SU-DHL-6 (cell line): ENCODE measurements at regions not wholly inside any gene's neighbourhood (a gene's known extent, or its start where the extent isn't known, plus 50 kb on each side); places are given as distances from the start of the nearest gene placed in this dataset.

Source experiments
- H2AFZ ChIP-seq: fragments of 200-600 bp; sonication (generic); 2 replicates; pipeline ENCODE4 v1.6.1; 2014; ENCODE audit warnings: low read depth, mild to moderate bottlenecking, moderate library complexity, mixed read lengths, antibody characterized with exemption, low read length; ENCODE audit not compliant: severe bottlenecking
- H3F3A ChIP-seq: fragments of 200-600 bp; shearing (Covaris generic); 2 replicates; pipeline ENCODE4 v1.6.0; 2016; ENCODE audit warnings: antibody characterized with exemption, mild to moderate bottlenecking; ENCODE audit not compliant: insufficient read depth
- H3K27ac ChIP-seq: fragments of 200-600 bp; sonication (generic); 2 replicates; pipeline ENCODE4 v1.5.1; 2016; ENCODE audit warnings: low read depth, mild to moderate bottlenecking, low read length, moderate library complexity, mixed read lengths
- H3K27me3 ChIP-seq: fragments of 200-600 bp; sonication (generic), shearing (Covaris generic); 2 replicates; pipeline ENCODE4 v1.6.0; 2014; ENCODE audit warnings: mild to moderate bottlenecking, low read length
- H3K36me3 ChIP-seq: fragments of 200-600 bp; sonication (generic); 2 replicates; pipeline ENCODE4 v1.6.1; 2014; ENCODE audit warnings: mild to moderate bottlenecking, low read length, mixed read lengths
- H3K4me2 ChIP-seq: fragments of 300-600, 200-600 bp; shearing (Covaris generic), sonication (generic); 2 replicates; pipeline ENCODE4 v1.6.0; 2014; ENCODE audit warnings: low read length, low read depth, mild to moderate bottlenecking; ENCODE audit not compliant: poor library complexity, severe bottlenecking
- H3K4me3 ChIP-seq: fragments of 200-600 bp; sonication (generic); 2 replicates; pipeline ENCODE4 v1.5.1; 2014; ENCODE audit warnings: antibody characterized with exemption, low read length, mild to moderate bottlenecking, mixed read lengths; ENCODE audit not compliant: insufficient read depth, poor library complexity, severe bottlenecking
- H3K79me2 ChIP-seq: fragments of 200-600 bp; sonication (generic); 2 replicates; pipeline ENCODE4 v1.6.1; 2014; ENCODE audit warnings: mild to moderate bottlenecking, low read length, moderate library complexity; ENCODE audit not compliant: insufficient read depth
- H3K9ac ChIP-seq: fragments of 200-600 bp; sonication (generic); 2 replicates; pipeline ENCODE4 v1.7.0; 2014; ENCODE audit warnings: mild to moderate bottlenecking, low read length
- H3K9me2 ChIP-seq: fragments of 200-600 bp; sonication (generic); replicated peaks from 2 replicates; pipeline ENCODE4 v1.6.1; 2014; ENCODE audit warnings: low read length; ENCODE audit not compliant: insufficient read depth
- H3K9me3 ChIP-seq: fragments of 200-600 bp; sonication (generic); 2 replicates; pipeline ENCODE4 v1.6.1; 2014; ENCODE audit warnings: low read length, mixed read lengths; ENCODE audit not compliant: insufficient read depth
- H4K20me1 ChIP-seq: fragments of 200-600 bp; sonication (generic); 2 replicates; pipeline ENCODE4 v1.6.1; 2014; ENCODE audit warnings: low read depth, mild to moderate bottlenecking, antibody characterized with exemption, low read length, moderate library complexity, mixed read lengths
- EZH2phosphoT487 ChIP-seq: fragments of 200-600 bp; sonication (generic), shearing (Covaris generic); conservative IDR thresholded peaks from 2 replicates; pipeline ENCODE4 v1.6.1; 2018; ENCODE audit warnings: mild to moderate bottlenecking, antibody characterized with exemption, low read length, moderate library complexity, mixed read lengths
- TF ChIP-seq, protein P1 (sequence below): fragments of 200-600 bp; sonication (generic); IDR thresholded peaks from one replicate; pipeline ENCODE4 v1.5.1; 2017; ENCODE audit warnings: antibody characterized with exemption, mild to moderate bottlenecking, low read length, moderate library complexity; ENCODE audit not compliant: insufficient read depth, poor library complexity, severe bottlenecking

DNA sequence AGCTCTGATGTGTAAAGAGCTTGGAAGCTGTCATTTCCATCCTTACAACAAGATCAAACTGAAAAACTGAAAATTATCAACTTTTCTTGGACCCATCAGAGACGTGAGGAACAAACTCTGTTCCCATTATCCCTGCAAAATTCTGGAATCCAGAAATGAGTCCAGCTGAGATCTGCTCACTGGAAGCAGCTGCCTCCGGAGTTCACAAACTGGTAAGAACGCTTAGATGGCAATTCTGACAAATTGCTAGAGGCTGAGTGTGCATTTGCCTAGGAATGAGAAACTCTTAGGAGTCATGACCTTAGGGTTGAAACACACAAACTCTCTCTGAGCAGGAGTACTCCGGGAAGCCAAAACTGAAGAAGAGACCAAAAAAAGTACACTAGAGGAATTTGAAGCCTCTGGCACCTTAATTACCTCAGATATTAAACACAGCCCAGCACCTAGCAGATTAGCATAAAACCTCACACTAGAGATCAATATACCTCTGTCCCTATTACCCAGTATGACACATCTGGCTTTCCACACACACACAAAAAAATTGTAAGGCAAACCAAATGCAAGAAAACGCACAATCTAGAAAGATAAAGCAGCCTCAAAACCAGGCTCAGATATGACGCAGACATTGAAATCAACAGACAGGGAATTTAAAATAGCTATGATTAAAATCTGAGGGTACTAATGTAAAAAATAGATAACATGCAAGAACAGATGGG, 233.5 kb upstream of the SGK1 start:
- H3K27ac ChIP-seq = no peak overlapping the region
- H4K20me1 ChIP-seq = no peaks in the 10 kb centered on the region

GRCh38 chr6:134550604-134551003, 232.7 kb upstream of the SGK1 start:
- Histone ChIP-seq H3K79me2 (no peaks in the 10 kb centered on the region), H3K4me3 (no peak overlapping the region), H3F3A (no peaks in the 10 kb centered on the region), H3K9ac (no peak overlapping the region), H3K36me3 (no peaks in the 10 kb centered on the region), H3K4me2 (no peak overlapping the region), H3K27ac (no peak overlapping the region), H3K27me3 (no peaks in the 10 kb centered on the region), H3K9me2 (no peaks in the 10 kb centered on the region), H4K20me1 (no peaks in the 10 kb centered on the region), H3K9me3 (no peaks in the 10 kb centered on the region), H2AFZ (no peak overlapping the region)
- no peak for TF ChIP-seq EZH2phosphoT487
- TF ChIP-seq, protein P1, sequence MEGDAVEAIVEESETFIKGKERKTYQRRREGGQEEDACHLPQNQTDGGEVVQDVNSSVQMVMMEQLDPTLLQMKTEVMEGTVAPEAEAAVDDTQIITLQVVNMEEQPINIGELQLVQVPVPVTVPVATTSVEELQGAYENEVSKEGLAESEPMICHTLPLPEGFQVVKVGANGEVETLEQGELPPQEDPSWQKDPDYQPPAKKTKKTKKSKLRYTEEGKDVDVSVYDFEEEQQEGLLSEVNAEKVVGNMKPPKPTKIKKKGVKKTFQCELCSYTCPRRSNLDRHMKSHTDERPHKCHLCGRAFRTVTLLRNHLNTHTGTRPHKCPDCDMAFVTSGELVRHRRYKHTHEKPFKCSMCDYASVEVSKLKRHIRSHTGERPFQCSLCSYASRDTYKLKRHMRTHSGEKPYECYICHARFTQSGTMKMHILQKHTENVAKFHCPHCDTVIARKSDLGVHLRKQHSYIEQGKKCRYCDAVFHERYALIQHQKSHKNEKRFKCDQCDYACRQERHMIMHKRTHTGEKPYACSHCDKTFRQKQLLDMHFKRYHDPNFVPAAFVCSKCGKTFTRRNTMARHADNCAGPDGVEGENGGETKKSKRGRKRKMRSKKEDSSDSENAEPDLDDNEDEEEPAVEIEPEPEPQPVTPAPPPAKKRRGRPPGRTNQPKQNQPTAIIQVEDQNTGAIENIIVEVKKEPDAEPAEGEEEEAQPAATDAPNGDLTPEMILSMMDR = no peak

More for the DNA sequence above, 233.5 kb upstream of the SGK1 start:
- Histone ChIP-seq H3K9me2 (no peaks in the 10 kb centered on the region), H3K36me3 (no peaks in the 10 kb centered on the region), H3K9me3 (no peaks in the 10 kb centered on the region), H3F3A (no peaks in the 10 kb centered on the region), H2AFZ (no peak overlapping the region), H3K4me3 (no peak overlapping the region), H3K79me2 (no peaks in the 10 kb centered on the region), H3K9ac (no peak overlapping the region), H3K27me3 (no peaks in the 10 kb centered on the region), H3K4me2 (no peak overlapping the region)
- no peak for TF ChIP-seq EZH2phosphoT487
- TF ChIP-seq, protein P1 = no peak

GRCh38 chr6:134549854-134550253, 231.9 kb upstream of the SGK1 start:
- no peaks in the 10 kb centered on the region for H3K36me3 ChIP-seq
- no peaks in the 10 kb centered on the region for H3K9me3 ChIP-seq
- no peaks in the 10 kb centered on the region for H3F3A ChIP-seq
- no peak overlapping the region for H3K9ac ChIP-seq
- no peaks in the 10 kb centered on the region for H4K20me1 ChIP-seq
- H3K9me2 ChIP-seq = no peaks in the 10 kb centered on the region
- no peaks in the 10 kb centered on the region for H3K27me3 ChIP-seq
- no peak overlapping the region for H3K4me3 ChIP-seq
- no peaks in the 10 kb centered on the region for H3K79me2 ChIP-seq
- H3K4me2 ChIP-seq = no peak overlapping the region
- TF ChIP-seq, protein P1 = no peak
- no peak for TF ChIP-seq EZH2phosphoT487
- H3K27ac ChIP-seq = no peak overlapping the region
- H2AFZ ChIP-seq = no peak overlapping the region
